GM18511 (cell line): ENCODE measurements at regions not wholly inside any gene's neighbourhood (a gene's known extent, or its start where the extent isn't known, plus 50 kb on each side); places are given as distances from the start of the nearest gene placed in this dataset.

ENCODE experiments used
- ATAC-seq: cut with Tn5 transposase; IDR thresholded peaks from one replicate; pipeline ENCODE4 v1.9.1; 2021; ENCODE audit warnings: mild to moderate bottlenecking, moderate library complexity; ENCODE audit not compliant: unreplicated experiment

DNA sequence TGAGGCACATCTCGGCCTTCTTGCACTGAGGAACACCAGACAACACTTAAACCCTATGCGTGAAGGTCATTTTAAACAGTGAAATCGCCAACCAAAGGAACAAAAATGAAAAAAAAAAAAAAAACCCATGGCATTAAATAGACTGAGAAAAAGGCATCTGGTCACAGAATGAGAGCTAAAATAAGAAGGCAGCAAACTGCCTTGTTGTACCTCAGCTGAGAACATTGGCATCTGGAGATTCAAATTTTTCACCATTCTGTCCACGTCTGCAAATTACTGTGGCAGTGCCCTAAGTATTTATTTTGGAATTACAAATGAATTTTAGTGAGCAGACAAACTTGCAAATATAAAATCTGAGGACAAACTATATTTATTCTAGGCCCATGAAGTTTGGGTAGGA lies 82.6 kb upstream of the POU1F1 start:
- ATAC-seq, result no peak

DNA sequence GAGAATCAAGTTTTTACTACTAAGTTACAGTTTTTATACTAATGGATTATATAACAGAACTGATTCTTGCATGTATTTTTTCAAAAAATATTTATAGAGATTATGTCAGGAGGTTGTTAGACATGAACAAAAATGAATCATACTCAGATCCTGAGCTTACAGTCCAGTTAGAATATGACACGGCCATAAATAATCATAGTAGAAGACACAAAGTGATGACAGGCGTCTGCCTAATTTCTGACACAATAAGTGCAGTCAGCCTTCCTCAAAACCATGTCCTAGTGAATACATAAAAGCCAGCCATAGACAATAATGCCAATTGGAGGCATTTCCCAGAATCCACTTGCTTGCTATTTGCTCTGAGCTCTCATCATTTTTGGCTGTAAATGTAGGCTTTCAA lies 81.7 kb upstream of the POU1F1 start:
- no peak for ATAC-seq

DNA sequence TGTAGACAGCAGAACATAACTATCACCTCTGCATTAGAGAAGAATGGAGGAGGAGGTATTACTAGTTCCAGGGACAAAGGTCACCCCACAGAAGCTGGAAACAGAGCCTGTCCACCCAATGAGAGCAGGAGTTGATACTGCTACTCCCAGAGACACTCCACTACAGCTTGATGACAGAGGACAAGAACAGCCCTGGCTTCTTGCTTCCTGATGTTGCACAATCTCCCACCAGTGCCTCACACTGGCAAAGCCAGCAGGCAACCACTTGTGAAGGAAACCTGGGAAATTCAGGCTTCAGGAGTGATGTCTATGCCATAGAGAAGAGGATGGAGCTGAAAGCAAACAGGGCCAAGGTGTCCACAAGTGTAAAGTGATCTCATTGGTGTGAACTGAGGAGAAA lies 78.0 kb upstream of the POU1F1 start:
- no peak for ATAC-seq

DNA sequence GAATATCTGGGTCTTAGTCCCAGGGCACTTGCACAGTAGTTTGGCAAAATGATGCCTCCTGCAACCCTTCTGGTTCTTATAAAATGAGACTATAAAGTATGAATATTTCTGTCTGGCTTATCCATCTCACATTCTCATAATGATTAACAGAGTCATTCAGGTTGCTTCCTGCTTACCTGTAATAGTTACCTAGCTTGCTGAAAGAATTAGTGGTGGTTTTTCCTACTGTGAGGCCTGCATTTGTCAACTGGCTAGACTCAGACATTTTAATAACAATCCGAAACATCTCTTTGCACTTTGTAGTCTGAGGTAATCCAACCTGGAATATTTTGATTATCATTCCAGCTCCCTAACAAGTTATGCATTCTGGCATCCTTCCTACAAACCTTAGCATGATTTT lies 75.6 kb upstream of the POU1F1 start:
- no peak for ATAC-seq

DNA sequence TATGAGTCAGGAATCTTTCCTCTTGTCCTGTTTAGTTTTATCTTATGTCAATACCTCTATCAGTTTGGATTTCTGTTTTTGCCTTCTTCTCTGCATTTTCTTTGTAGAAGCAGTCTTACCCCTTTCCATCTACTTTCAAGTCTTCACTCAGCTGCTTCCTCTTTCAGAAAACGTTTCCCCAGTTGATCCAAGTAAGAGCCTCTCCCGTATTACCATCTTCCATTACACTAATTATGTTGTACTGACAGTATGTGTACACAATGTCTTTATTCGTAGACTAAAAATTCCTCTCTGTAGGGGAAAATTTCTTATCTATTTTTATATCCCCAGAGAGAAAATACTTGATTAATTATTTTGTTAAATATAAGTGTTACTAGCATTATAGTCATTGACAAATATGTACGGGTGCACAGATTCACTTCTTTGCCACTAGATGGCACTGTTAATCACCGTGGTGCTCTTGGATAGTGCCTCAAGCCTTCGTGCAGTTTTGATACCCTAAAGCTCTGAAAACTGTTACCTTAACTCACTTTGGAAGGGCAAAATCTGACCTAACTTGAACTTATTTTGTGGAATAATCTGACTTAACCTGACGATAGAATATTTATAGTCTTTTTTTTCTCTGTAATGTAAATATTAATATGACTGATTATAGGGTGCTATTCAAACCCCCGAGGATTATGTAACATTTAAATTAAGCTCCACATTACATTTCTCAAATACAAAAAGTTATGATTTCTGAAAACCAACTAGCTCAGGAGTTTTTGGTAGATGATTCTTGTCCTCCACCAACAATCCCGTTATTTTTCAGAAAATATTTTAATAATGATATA lies 74.2 kb upstream of the POU1F1 start:
- ATAC-seq, result peak; percentile 100

DNA sequence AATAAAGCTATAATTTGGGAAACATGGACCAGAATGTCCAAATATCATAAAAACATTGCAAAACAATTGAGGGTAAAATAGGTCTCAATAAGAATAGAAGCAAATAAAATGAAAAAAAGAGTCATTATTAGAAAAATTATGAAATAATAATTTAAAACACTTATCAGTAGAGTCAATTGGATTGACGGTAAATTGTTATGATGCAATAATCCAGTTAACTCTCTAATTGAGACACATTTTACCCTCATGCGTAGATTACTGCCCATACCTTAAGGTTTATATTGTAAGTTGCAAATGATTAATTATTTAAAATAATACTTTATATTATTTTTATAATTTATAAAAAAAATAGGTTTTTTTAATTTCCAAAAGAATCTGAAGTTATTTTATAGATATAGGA lies 73.4 kb upstream of the POU1F1 start:
- no peak for ATAC-seq

DNA sequence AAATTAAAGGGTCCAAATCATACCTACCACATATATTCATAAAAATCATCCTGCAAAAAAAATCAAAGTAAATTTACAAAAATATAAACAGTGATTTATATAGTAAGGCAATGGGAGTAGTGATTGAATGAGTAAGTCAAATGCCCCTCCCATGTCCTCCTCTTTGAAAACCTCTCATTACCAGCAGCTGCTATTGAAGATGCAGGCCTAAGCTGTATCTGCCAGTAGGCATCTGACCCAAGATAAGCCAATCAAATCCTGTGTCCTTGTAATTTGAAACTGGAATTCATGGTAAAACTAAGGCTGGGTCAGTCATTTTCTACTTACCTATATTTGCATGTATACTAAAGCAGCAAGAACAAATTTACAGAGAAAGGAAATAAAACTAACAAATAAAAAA lies 60.4 kb upstream of the POU1F1 start:
- ATAC-seq, result no peak

DNA sequence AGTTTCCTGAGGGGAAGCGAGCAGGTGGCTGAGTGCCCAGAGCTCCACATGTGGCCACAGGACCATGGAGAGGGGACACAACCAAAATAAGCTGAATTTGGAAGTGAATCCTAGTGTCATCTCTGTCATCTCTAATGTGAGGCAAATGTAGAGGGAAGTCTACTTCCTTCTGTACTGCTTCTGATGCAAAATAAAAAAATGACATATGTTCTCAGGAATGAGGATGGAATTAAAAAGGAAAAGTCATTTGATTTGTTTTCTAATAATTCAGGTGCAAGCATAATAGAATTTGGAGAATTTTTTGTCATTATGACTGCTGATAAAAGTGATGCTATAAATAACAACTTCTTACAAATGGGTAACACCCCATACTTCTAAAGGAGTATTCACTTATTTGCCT lies 59.5 kb upstream of the POU1F1 start:
- ATAC-seq, result no peak

DNA sequence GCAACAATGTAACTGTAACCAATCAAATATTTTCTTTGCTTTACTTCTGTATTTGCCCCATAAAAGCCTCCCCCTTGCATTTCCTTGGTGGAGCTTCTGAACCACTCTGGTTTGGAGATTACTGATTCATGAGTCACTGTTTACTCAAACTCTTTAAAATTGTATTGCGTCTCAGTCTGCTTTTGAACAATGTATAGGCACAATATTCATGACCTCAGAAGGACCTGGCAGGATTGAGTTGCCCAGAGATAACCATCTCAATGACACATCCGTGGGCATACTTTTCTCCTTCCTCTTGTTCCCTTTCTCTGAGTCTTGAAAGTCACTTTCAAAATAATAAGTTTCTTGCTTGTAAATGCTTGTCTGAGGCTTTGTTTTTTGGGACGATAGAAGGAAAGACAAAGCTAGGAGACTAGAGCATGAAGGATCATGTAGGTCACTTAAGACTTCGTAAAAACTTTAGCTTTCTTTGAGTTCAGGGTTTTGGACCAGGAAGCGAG lies 57.1 kb upstream of the POU1F1 start:
- ATAC-seq, result peak; percentile 70

DNA sequence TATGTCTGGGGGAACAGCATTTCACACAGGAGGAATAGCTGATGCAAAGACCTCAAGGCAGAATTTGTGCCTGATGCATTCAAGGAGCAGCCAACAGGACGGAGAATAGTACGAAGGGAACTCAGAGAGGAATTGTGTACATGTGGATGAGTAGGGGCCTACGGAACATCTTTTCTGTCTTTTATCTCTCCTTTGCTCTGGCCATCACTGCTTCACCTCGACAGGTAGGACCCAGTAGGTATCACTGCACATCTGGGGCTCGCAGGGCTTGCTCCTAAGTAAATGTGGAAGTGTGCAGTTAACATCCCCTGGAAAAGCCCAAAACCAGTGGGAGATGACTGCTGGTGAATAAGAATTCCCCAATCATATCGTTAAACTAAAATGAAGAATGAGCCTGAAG lies 56.4 kb upstream of the POU1F1 start:
- ATAC-seq, result peak; percentile 14

DNA sequence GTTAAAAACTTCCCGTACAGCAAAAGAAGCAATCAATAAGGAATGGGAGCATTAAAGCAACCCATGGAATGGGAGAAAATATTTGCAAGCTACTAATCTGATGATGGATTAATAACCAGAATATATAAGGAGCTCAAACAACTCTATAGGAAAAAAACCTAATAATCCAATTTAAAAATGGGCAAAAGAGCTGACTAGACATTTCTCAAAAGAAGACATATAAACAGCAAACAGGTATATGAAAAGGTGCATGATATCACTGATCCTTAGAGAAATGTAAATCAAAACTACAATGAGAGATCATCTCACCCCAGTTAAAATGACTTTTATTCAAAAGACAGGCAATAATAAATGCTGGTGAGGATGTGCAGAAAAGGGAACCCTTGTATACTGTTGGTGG lies 52.7 kb upstream of the POU1F1 start:
- no peak for ATAC-seq
